HL-60 (cell line): ENCODE measurements at regions not wholly inside any gene's neighbourhood (a gene's known extent, or its start where the extent isn't known, plus 50 kb on each side); places are given as distances from the start of the nearest gene placed in this dataset.

Experiments used
- CTCF ChIP-seq: IDR thresholded peaks from one replicate; pipeline ENCODE4 v1.5.1; 2011; ENCODE audit warnings: low read length, control low read depth, inconsistent platforms; ENCODE audit not compliant: insufficient read depth
- POLR2AphosphoS5 ChIP-seq: IDR thresholded peaks from 2 replicates; pipeline ENCODE4 v1.6.1; 2012; ENCODE audit warnings: low read depth

GRCh38 chr18:46412916-46413315, 244.1 kb downstream of the LOXHD1 start:
- TF ChIP-seq CTCF (no peak), POLR2AphosphoS5 (no peak)
